ENCODE measurements at regions not wholly inside any gene's neighbourhood (a gene's known extent, or its start where the extent isn't known, plus 50 kb on each side); places are given as distances from the start of the nearest gene placed in this dataset.

DNA sequence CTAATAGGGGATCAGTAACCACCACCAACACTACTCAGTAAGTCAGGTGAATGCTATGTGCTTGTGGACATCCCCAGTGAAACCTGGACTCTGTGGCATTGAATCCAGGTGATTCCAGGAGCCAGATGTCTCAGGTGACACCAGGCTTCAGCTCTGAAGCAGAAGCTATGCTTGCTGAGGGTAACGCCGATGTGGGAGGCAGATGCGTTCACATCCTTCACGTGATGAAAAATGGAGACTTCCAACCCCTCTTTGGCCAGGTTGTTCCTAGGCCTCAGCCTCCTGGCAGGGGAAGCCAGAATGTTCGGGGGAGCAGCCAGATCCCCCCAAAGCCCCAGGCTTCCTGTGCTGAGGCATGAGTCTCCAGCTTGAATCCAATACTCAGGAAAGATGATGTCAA is 209.8 kb upstream of the PDE10A start:
- Histone ChIP-seq H2AFZ (no peak overlapping the region), H3K27me3 (ENCODE audit: control insufficient read depth, insufficient read depth, low read length) (no peaks in the 10 kb centered on the region), H3K27ac (no peak overlapping the region), H3K4me1 (no peaks in the 10 kb centered on the region), H3K4me2 (ENCODE audit: low read length) (no peak overlapping the region), H3K36me3 (ENCODE audit: control insufficient read depth, insufficient read depth, low read length) (no peaks in the 10 kb centered on the region), H3K79me2 (no peaks in the 10 kb centered on the region), H3K4me3 (ENCODE audit: low read depth, low read length) (no peak overlapping the region), H3K9ac (no peak overlapping the region), H3K9me3 (ENCODE audit: control insufficient read depth, low read length) (peaks cover 3% of the 10 kb centered on the region)
- TF ChIP-seq, protein P1, sequence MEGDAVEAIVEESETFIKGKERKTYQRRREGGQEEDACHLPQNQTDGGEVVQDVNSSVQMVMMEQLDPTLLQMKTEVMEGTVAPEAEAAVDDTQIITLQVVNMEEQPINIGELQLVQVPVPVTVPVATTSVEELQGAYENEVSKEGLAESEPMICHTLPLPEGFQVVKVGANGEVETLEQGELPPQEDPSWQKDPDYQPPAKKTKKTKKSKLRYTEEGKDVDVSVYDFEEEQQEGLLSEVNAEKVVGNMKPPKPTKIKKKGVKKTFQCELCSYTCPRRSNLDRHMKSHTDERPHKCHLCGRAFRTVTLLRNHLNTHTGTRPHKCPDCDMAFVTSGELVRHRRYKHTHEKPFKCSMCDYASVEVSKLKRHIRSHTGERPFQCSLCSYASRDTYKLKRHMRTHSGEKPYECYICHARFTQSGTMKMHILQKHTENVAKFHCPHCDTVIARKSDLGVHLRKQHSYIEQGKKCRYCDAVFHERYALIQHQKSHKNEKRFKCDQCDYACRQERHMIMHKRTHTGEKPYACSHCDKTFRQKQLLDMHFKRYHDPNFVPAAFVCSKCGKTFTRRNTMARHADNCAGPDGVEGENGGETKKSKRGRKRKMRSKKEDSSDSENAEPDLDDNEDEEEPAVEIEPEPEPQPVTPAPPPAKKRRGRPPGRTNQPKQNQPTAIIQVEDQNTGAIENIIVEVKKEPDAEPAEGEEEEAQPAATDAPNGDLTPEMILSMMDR (IDR thresholded peaks at IDR 0.05) = no peak

DNA sequence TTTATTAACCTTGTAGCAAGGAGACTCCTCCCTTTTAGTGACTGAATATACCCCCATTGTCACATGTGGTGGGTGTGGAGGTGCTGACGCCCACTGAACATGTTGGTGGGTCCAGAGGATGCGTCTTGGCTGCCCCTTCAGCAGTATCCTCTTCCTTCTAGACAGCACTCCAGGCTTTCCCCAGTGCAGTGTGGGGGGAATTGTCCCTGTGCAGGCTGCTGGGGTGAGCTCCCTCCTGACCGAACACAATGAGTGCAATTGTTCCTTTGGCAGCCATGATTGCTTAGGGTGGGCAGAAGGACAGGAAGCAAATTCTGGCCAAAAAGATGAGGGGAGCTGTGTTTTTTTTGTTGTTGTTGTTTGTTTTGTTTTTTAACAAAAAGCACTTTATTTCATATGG is 209.3 kb upstream of the PDE10A start:
- Histone ChIP-seq H3K27me3 (ENCODE audit: control insufficient read depth, insufficient read depth, low read length) (no peaks in the 10 kb centered on the region), H3K9me3 (ENCODE audit: control insufficient read depth, low read length) (peaks cover 3% of the 10 kb centered on the region)
- TF ChIP-seq, protein P1 (IDR thresholded peaks at IDR 0.05) = no peak

DNA sequence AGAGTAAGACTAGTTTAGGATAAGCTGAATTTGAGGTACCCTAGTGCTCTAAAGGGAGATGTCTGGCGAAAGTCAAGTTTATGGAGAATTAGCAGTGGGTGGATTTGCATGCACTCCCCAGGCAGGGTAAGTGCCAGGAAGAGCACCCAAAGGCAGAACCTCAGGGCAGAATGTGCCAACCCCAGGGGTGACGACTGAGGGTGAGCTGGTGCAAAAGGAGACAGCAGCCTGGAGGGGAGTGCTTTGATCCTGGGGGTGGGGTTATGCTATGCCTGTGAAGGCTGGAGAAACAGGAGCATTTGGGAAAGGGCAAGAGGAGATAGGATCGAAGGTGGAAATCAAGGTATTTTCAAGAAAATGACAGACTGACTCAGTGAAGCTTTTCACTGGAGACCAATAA is 208.5 kb upstream of the PDE10A start:
- Histone ChIP-seq H3K9ac (no peak overlapping the region), H3K36me3 (ENCODE audit: control insufficient read depth, insufficient read depth, low read length) (no peaks in the 10 kb centered on the region)

More for the DNA sequence above, 209.3 kb upstream of the PDE10A start:
- Histone ChIP-seq H3K4me3 (ENCODE audit: low read depth, low read length) (no peak overlapping the region), H3K4me1 (no peaks in the 10 kb centered on the region), H2AFZ (no peak overlapping the region), H3K79me2 (no peaks in the 10 kb centered on the region), H3K27ac (no peak overlapping the region), H3K9ac (no peak overlapping the region), H3K36me3 (ENCODE audit: control insufficient read depth, insufficient read depth, low read length) (no peaks in the 10 kb centered on the region), H3K4me2 (ENCODE audit: low read length) (no peak overlapping the region)

DNA sequence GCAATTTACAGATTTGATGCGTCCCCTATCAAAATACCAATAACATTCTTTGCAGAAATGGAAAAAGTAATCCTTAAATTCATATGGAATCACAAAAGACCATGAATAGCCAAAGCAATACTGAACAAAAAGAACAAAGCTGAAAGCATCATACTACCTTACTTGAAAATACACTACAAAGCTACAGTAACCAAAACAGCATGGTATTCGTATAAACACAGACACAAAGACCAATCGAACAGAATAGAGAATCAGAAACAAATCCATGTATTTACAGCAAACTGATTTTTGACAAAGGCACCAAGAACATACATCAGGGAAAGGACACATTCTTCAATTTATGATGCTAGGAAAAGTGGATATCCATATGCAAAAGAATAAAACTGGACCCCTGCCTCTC is 206.5 kb upstream of the PDE10A start:
- Histone ChIP-seq H3K4me1 (no peaks in the 10 kb centered on the region), H3K27ac (no peak overlapping the region), H2AFZ (no peak overlapping the region), H3K9ac (no peak overlapping the region), H3K4me3 (ENCODE audit: low read depth, low read length) (no peak overlapping the region), H3K79me2 (no peaks in the 10 kb centered on the region), H3K27me3 (ENCODE audit: control insufficient read depth, insufficient read depth, low read length) (no peaks in the 10 kb centered on the region), H3K36me3 (ENCODE audit: control insufficient read depth, insufficient read depth, low read length) (no peaks in the 10 kb centered on the region), H3K4me2 (ENCODE audit: low read length) (no peak overlapping the region), H3K9me3 (ENCODE audit: control insufficient read depth, low read length) (peaks cover 3% of the 10 kb centered on the region)
- TF ChIP-seq, protein P1 (IDR thresholded peaks at IDR 0.05) = no peak

More for the DNA sequence above, 208.5 kb upstream of the PDE10A start:
- Histone ChIP-seq H3K79me2 (no peaks in the 10 kb centered on the region), H3K4me3 (ENCODE audit: low read depth, low read length) (no peak overlapping the region), H3K27me3 (ENCODE audit: control insufficient read depth, insufficient read depth, low read length) (no peaks in the 10 kb centered on the region), H3K9me3 (ENCODE audit: control insufficient read depth, low read length) (peaks cover 3% of the 10 kb centered on the region), H3K4me1 (no peaks in the 10 kb centered on the region), H3K4me2 (ENCODE audit: low read length) (no peak overlapping the region), H3K27ac (no peak overlapping the region), H2AFZ (no peak overlapping the region)
- TF ChIP-seq, protein P1 (IDR thresholded peaks at IDR 0.05) = no peak

DNA sequence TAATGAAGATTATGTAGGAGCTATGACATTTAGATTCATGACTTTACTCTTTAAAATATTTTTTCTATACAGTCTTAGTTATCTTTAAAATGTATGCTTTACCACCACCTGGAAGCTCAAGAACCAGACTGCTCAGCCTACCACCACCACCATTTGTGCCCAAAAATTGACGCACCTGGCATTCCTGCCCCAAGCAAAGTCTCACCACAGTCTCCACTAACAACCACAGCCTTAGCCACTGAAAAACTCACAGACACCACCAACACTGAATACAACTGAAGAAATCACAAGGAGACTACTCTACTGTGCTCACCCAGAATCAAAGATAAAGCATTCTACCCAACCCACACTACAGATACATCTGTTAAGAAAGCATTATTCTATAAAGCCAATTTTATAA is 201.9 kb upstream of the PDE10A start:
- TF ChIP-seq, protein P1 (IDR thresholded peaks at IDR 0.05) = no peak
- Histone ChIP-seq H3K4me1 (no peaks in the 10 kb centered on the region), H3K4me2 (ENCODE audit: low read length) (no peak overlapping the region), H3K4me3 (ENCODE audit: low read depth, low read length) (no peak overlapping the region), H3K27me3 (ENCODE audit: control insufficient read depth, insufficient read depth, low read length) (no peaks in the 10 kb centered on the region), H3K36me3 (ENCODE audit: control insufficient read depth, insufficient read depth, low read length) (no peaks in the 10 kb centered on the region), H3K9me3 (ENCODE audit: control insufficient read depth, low read length) (peaks cover 3% of the 10 kb centered on the region), H3K79me2 (no peaks in the 10 kb centered on the region), H3K9ac (no peak overlapping the region), H2AFZ (no peak overlapping the region), H3K27ac (no peak overlapping the region)
